ENCODE measurements at regions not wholly inside any gene's neighbourhood (a gene's known extent, or its start where the extent isn't known, plus 50 kb on each side); places are given as distances from the start of the nearest gene placed in this dataset.

DNA sequence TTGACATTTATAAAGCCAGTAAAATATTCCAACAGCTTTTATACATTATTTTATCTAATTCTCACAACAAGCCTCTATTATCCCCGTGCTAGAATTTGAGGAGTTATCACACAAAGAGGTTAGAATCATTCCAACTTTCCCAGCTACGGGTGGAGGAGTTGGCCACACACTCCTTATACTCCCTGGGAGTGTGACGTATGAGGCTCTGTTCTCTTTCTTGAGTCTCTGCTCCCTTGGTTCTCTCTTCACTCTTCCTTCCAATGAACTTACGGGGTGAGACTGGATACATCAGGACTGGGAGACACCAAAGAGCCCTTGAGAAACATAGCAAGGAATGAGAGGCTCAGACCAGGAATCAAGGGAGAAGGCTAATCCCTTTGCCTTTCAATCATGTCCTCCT, 185.6 kb upstream of the TAB2 start:
- H3K27me3 ChIP-seq (replicated peaks; ENCODE audit: insufficient read depth) = no peaks in the 10 kb centered on the region
- TF ChIP-seq, protein P1, sequence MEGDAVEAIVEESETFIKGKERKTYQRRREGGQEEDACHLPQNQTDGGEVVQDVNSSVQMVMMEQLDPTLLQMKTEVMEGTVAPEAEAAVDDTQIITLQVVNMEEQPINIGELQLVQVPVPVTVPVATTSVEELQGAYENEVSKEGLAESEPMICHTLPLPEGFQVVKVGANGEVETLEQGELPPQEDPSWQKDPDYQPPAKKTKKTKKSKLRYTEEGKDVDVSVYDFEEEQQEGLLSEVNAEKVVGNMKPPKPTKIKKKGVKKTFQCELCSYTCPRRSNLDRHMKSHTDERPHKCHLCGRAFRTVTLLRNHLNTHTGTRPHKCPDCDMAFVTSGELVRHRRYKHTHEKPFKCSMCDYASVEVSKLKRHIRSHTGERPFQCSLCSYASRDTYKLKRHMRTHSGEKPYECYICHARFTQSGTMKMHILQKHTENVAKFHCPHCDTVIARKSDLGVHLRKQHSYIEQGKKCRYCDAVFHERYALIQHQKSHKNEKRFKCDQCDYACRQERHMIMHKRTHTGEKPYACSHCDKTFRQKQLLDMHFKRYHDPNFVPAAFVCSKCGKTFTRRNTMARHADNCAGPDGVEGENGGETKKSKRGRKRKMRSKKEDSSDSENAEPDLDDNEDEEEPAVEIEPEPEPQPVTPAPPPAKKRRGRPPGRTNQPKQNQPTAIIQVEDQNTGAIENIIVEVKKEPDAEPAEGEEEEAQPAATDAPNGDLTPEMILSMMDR (IDR thresholded peaks at IDR 0.05) = no peak
- TF ChIP-seq POLR2AphosphoS5 (IDR thresholded peaks at IDR 0.05) (no peak), POLR2A (IDR thresholded peaks at IDR 0.05) (no peak)
- DNase-seq (ENCODE audit: low spot score) = no peak
- no peaks in the 10 kb centered on the region for H3K9me3 ChIP-seq
- no peaks in the 10 kb centered on the region for H3K36me3 ChIP-seq
- H3K4me3 ChIP-seq = no peak overlapping the region
- H3K27ac ChIP-seq = peak overlapping the region; percentile 77 to 81
- WGBS = 59% methylated on average over 4 of the region's 4 CpGs
- peaks cover 16% of the 10 kb centered on the region for H3K4me1 ChIP-seq (replicated peaks)
- intact Hi-C loops (cut with DNase I) = no loop called here

DNA sequence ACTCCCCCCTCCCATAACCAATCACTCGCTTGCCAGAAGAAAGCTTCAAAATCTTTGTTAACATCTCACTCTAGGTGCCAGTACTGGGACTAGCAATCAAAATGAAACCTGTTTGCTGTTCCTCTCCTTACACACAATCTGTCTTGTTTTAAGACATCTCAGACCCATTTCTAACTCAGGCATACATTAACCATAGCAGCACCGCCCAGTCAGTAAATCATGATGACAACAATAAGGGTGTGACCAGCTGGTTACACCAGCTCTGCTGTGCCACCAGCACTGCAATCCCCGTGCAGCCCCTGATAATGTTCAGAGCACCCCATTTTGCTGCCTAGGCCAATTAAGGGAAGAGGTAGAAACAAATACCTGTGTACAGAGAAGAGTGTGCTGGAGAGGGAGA, 185.2 kb upstream of the TAB2 start:
- peaks cover 16% of the 10 kb centered on the region for H3K4me1 ChIP-seq (replicated peaks)
- H3K9me3 ChIP-seq = no peaks in the 10 kb centered on the region
- no peaks in the 10 kb centered on the region for H3K27me3 ChIP-seq (replicated peaks; ENCODE audit: insufficient read depth)
- TF ChIP-seq POLR2AphosphoS5 (IDR thresholded peaks at IDR 0.05) (peak; percentile 66), POLR2A (IDR thresholded peaks at IDR 0.05) (no peak)
- TF ChIP-seq, protein P1 (IDR thresholded peaks at IDR 0.05) = no peak
- no peak overlapping the region for H3K4me3 ChIP-seq
- DNase-seq (ENCODE audit: low spot score) = peak; percentile 42
- WGBS = 44% methylated on average over 3 of the region's 3 CpGs
- H3K36me3 ChIP-seq = no peaks in the 10 kb centered on the region
- H3K27ac ChIP-seq = peak overlapping the region; percentile 77 to 81
- intact Hi-C loops (cut with DNase I) = no loop called here

DNA sequence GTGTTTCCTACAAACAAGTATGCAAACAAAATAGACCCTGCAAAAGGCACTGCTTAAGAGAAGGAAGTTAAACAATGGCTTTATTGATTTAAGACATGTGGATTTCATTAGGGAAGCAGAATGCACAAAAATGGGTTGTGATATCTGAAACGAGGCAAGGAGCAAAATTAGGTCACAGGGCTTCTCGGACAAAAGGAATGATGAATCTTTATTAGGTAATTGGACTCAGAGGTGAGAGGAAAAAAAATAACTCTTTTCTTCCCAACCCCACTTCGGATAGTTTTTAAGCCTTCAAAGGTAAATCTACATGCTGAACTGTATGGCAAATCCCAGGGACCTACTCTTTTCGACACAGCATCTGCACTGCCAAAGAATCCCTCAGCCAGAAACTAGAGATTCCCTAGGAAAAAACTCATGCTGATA, 183.0 kb upstream of the TAB2 start:
- no peaks in the 10 kb centered on the region for H3K27me3 ChIP-seq (replicated peaks; ENCODE audit: insufficient read depth)
- no peaks in the 10 kb centered on the region for H3K9me3 ChIP-seq
- 20% methylated on average over 4 of the region's 4 CpGs for WGBS
- intact Hi-C loops (cut with DNase I) = no loop called here
- H3K36me3 ChIP-seq = no peaks in the 10 kb centered on the region
- no peak overlapping the region for H3K4me3 ChIP-seq
- H3K27ac ChIP-seq = peak overlapping the region in 1 of 2 donors; percentile 81
- DNase-seq (ENCODE audit: low spot score) = no peak
- H3K4me1 ChIP-seq (replicated peaks) = peaks cover 16% of the 10 kb centered on the region
- TF ChIP-seq, protein P1 (IDR thresholded peaks at IDR 0.05) = no peak
- TF ChIP-seq POLR2AphosphoS5 (IDR thresholded peaks at IDR 0.05) (peak; percentile 32), POLR2A (IDR thresholded peaks at IDR 0.05) (no peak)

DNA sequence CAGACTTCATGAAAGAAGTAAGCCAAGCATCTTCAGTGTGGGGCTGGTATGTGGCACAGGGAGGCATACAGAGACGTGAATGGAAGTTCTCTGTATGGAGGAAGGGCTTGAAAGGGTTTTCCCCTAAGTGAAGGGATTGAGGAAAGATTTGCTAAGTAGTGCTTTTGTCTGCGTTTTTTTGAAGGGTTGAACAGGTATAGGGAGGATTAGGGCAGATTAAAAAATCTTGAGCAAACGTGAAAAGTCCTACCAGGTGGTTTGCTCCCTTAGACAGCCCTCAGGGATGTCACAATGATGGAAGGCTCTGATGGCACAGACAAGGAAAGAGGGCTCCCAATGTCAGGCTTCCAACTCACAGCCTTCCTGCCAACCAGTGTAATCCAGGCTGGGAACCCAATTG, 181.7 kb upstream of the TAB2 start:
- intact Hi-C loops (cut with DNase I) = no loop called here
- Histone ChIP-seq H3K36me3 (no peaks in the 10 kb centered on the region), H3K4me3 (no peak overlapping the region), H3K9me3 (no peaks in the 10 kb centered on the region), H3K27ac (no peak overlapping the region), H3K27me3 (replicated peaks; ENCODE audit: insufficient read depth) (no peaks in the 10 kb centered on the region), H3K4me1 (replicated peaks) (peaks cover 19% of the 10 kb centered on the region)
- TF ChIP-seq POLR2AphosphoS5 (IDR thresholded peaks at IDR 0.05) = no peak
- no peak for TF ChIP-seq POLR2A (IDR thresholded peaks at IDR 0.05)
- TF ChIP-seq, protein P1 (IDR thresholded peaks at IDR 0.05) = no peak
- DNase-seq (ENCODE audit: low spot score) = no peak
- WGBS = 75% methylated on average over 3 of the region's 3 CpGs

DNA sequence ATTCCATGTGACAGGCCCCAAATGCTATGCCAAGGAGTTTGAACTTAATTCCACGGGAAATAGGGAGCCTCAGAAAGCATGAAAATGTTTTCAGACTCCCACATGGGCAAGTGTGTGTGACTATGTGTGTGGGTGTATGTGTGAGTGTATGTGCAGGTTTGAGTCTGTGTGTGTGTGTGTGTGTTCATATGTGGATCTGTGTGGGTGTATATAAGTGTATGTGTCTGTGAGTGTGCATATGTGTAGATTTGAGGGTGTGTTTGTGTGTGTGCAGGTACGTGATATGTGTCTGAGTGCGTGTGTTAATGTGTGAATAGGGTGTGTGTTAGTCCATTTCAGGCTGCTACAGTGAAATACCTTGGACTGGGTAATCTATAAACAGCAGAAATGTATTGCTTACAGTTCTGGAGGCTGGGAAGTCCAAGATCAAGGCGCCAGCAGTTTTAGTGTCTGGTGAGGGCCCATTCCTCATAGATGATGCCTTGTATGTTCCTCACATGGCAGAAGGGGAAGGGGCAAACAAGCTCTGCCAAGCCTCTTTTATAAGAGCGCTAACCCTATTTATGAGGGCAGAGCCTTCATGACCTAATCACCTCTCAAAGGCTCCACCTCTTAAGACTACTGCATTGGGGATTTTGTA, 181.1 kb upstream of the TAB2 start:
- Histone ChIP-seq H3K4me1 (replicated peaks) (peaks cover 18% of the 10 kb centered on the region), H3K27ac (no peak overlapping the region), H3K36me3 (no peaks in the 10 kb centered on the region), H3K4me3 (no peak overlapping the region), H3K9me3 (no peaks in the 10 kb centered on the region), H3K27me3 (replicated peaks; ENCODE audit: insufficient read depth) (no peaks in the 10 kb centered on the region)
- TF ChIP-seq POLR2AphosphoS5 (IDR thresholded peaks at IDR 0.05) (no peak), POLR2A (IDR thresholded peaks at IDR 0.05) (no peak)
- TF ChIP-seq, protein P1 (IDR thresholded peaks at IDR 0.05) = no peak
- DNase-seq (ENCODE audit: low spot score) = no peak
- intact Hi-C loops (cut with DNase I) = no loop called here
- 84% methylated on average over 5 of the region's 5 CpGs for WGBS
